ENCODE measurements at regions not wholly inside any gene's neighbourhood (a gene's known extent, or its start where the extent isn't known, plus 50 kb on each side); places are given as distances from the start of the nearest gene placed in this dataset.

- Histone ChIP-seq H3K9me3 (peaks cover 8% of the 10 kb centered on the region), H3K4me3 (no peak overlapping the region), H3K4me1 (no peaks in the 10 kb centered on the region), H3K27ac (no peak overlapping the region), H3K27me3 (ENCODE audit: insufficient read depth in 3 of 3, low read length in 2 of 3) (no peaks in the 10 kb centered on the region), H3K36me3 (ENCODE audit: insufficient read depth in 1 of 2, low read depth in 1 of 2) (no peaks in the 10 kb centered on the region)
- no peak for TF ChIP-seq CTCF (IDR thresholded peaks at IDR 0.05)
- no peak for DNase-seq
- ATAC-seq = no peak
- intact Hi-C loops (cut with DNase I) = no loop called here
Measured at GRCh38 chr13:47869776-47870175, 131.3 kb downstream of the SUCLA2 start.

DNA sequence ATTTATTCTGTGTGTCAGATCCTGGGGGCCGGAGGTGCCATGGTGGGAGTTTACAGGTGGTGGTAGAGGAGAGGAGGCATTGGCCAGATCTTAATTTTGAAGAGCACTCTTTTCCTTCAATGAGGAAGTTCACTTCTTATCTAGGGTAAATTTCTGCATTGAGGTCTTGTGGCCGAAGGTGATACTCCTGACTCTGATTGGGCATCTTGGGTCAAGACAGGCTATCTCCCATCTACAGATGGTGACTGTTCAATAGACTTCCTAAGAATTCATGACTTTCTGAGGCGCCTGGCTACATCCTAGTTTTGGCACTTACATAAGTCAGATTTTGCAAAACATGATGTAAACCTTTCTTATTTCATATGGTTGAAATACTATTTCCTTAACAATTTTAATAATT is 135.2 kb downstream of the SUCLA2 start:
- Histone ChIP-seq H3K27me3 (ENCODE audit: insufficient read depth in 3 of 3, low read length in 2 of 3) (peaks cover 0 to 4% (median 0%) of the 10 kb centered on the region in 3 donors), H3K9me3 (no peaks in the 10 kb centered on the region), H3K27ac (no peak overlapping the region), H3K36me3 (ENCODE audit: insufficient read depth in 1 of 2, low read depth in 1 of 2) (no peaks in the 10 kb centered on the region), H3K4me1 (no peaks in the 10 kb centered on the region), H3K4me3 (no peak overlapping the region)
- ATAC-seq = no peak
- intact Hi-C loops (cut with DNase I) = no loop called here
- no peak for TF ChIP-seq CTCF (IDR thresholded peaks at IDR 0.05)
- no peak for DNase-seq
- WGBS, 3 donors = 81 to 85% (median 84%) methylated on average over 3 of the region's 3 CpGs

- no peak for DNase-seq
- intact Hi-C loops (cut with DNase I) = no loop called here
- no peak for ATAC-seq
- WGBS, 3 donors = 85 to 87% (median 86%) methylated on average over 3 of the region's 3 CpGs
- no peaks in the 10 kb centered on the region for H3K4me1 ChIP-seq
- TF ChIP-seq CTCF (IDR thresholded peaks at IDR 0.05) = no peak
- H3K4me3 ChIP-seq = no peak overlapping the region
- no peaks in the 10 kb centered on the region for H3K9me3 ChIP-seq
- no peaks in the 10 kb centered on the region for H3K36me3 ChIP-seq (ENCODE audit: insufficient read depth in 1 of 2, low read depth in 1 of 2)
- no peak overlapping the region for H3K27ac ChIP-seq
- H3K27me3 ChIP-seq (ENCODE audit: insufficient read depth in 3 of 3, low read length in 2 of 3) = peaks cover 0 to 5% (median 0%) of the 10 kb centered on the region in 3 donors
Measured at GRCh38 chr13:47862841-47863240, 138.2 kb downstream of the SUCLA2 start.

DNA sequence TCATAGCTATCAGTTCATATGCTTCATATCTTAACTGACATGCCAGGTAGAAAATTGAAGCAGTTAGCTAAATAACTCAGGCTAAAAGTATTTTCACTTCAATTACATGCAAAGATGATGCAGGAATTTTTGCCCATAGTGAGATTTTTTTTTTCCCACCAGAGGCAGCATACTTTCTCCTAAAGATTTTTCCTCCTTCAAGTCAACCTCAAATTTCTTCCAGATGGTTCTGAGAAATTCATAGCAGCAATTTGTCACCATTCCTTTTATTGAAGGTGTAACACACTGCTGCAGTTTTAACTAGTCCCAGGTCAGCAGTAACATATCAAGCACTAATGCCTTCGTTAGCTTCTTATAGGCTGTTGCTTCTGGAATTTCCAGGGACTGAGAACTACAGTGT is 141.9 kb downstream of the SUCLA2 start:
- H3K36me3 ChIP-seq (ENCODE audit: insufficient read depth in 1 of 2, low read depth in 1 of 2) = no peaks in the 10 kb centered on the region
- ATAC-seq = no peak
- H3K9me3 ChIP-seq = no peaks in the 10 kb centered on the region
- no peak for TF ChIP-seq CTCF (IDR thresholded peaks at IDR 0.05)
- DNase-seq = no peak
- intact Hi-C loops (cut with DNase I) = no loop called here
- H3K4me1 ChIP-seq = no peaks in the 10 kb centered on the region
- peaks cover 0 to 5% (median 0%) of the 10 kb centered on the region in 3 donors for H3K27me3 ChIP-seq (ENCODE audit: insufficient read depth in 3 of 3, low read length in 2 of 3)
- no peak overlapping the region for H3K4me3 ChIP-seq
- WGBS, 3 donors = 31 to 48% (median 40%) methylated on average over 1 of the region's 1 CpG
- H3K27ac ChIP-seq = no peak overlapping the region

Data from psoas muscle (tissue), 7 donors.